ENCODE measurements at regions not wholly inside any gene's neighbourhood (a gene's known extent, or its start where the extent isn't known, plus 50 kb on each side); places are given as distances from the start of the nearest gene placed in this dataset.
"Not testable (repeated sequence)": the region's sequence is repeated elsewhere in the genome, so short reads cannot be mapped to it uniquely, and the experiment has no call there.

DNA sequence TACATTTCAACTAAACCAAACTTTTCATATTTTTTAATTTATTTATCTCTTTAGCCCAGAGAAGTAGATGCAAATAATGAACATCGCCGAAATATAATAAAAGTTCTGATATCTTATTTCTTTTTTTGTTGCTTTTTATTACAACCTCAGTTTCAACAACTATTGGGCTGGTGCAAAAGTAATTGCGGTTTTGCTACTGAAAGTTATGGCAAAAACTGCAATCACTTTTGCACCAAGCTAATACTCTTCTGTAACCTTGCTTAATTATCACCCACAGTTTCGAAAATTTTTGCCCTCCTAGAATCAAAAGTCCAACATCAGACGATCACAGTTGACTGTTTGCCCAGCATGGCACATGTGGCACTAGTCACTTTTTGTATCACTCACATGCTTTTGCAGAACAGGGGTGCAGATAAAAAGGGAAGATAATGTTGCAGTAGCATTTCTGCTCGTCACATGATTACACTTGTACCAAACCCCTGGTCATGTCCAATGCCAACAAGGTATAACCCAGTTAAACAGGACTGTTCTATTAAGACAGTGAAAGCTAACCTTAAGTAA, 242.4 kb upstream of the GALNT5 start:
- TF ChIP-seq CTCF (IDR thresholded peaks at IDR 0.05; ENCODE audit: insufficient read depth, low read length, poor library complexity, severe bottlenecking): no peak
- no peaks in the 10 kb centered on the region for H3K36me3 ChIP-seq (ENCODE audit: control insufficient read depth, insufficient read depth, low read length)
- H3K4me3 ChIP-seq (replicated peaks; ENCODE audit: low read depth, low read length): no peak overlapping the region
- no peaks in the 10 kb centered on the region for H3K27me3 ChIP-seq (replicated peaks; ENCODE audit: control insufficient read depth, insufficient read depth, low read length)
- no peak for DNase-seq (ENCODE audit: extremely low read depth, insufficient read length)

DNA sequence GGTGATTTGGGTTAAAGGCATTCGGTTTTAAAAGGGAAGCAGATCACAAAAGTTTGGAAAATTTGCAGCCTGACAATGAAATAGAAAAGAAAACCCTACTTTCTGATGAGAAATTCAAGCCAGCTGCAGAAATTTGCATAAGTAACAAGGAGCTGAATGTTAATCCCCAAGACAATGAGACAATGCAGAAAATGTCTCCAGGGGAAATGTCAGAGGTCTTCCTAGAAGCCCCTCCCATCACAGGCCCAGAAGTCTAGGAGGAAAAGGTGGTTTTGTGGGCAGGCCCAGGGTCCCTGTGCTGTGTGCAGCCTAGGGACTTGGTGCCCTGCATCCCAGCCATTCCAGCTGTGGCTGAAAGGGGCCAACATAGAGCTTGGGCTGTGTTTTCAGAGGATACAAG, 234.2 kb upstream of the GALNT5 start:
- H3K4me3 ChIP-seq (replicated peaks; ENCODE audit: low read depth, low read length); H3K36me3 ChIP-seq (ENCODE audit: control insufficient read depth, insufficient read depth, low read length); DNase-seq (ENCODE audit: extremely low read depth, insufficient read length); H3K27me3 ChIP-seq (replicated peaks; ENCODE audit: control insufficient read depth, insufficient read depth, low read length): not testable (repeated sequence)

GRCh38 chr2:157024129-157024528, 233.4 kb upstream of the GALNT5 start:
- H3K36me3 ChIP-seq (ENCODE audit: control insufficient read depth, insufficient read depth, low read length): no peaks in the 10 kb centered on the region
- H3K27me3 ChIP-seq (replicated peaks; ENCODE audit: control insufficient read depth, insufficient read depth, low read length): no peaks in the 10 kb centered on the region
- DNase-seq (ENCODE audit: extremely low read depth, insufficient read length): no peak
- H3K4me3 ChIP-seq (replicated peaks; ENCODE audit: low read depth, low read length): no peak overlapping the region
- no peak for TF ChIP-seq CTCF (IDR thresholded peaks at IDR 0.05; ENCODE audit: insufficient read depth, low read length, poor library complexity, severe bottlenecking)

GRCh38 chr2:157032017-157032416, 225.5 kb upstream of the GALNT5 start:
- no peaks in the 10 kb centered on the region for H3K36me3 ChIP-seq (ENCODE audit: control insufficient read depth, insufficient read depth, low read length)
- DNase-seq (ENCODE audit: extremely low read depth, insufficient read length): no peak
- H3K4me3 ChIP-seq (replicated peaks; ENCODE audit: low read depth, low read length): no peak overlapping the region
- H3K27me3 ChIP-seq (replicated peaks; ENCODE audit: control insufficient read depth, insufficient read depth, low read length): no peaks in the 10 kb centered on the region
- no peak for TF ChIP-seq CTCF (IDR thresholded peaks at IDR 0.05; ENCODE audit: insufficient read depth, low read length, poor library complexity, severe bottlenecking)

GRCh38 chr2:157036726-157037125, 220.8 kb upstream of the GALNT5 start:
- H3K27me3 ChIP-seq (replicated peaks; ENCODE audit: control insufficient read depth, insufficient read depth, low read length): no peaks in the 10 kb centered on the region
- no peak for TF ChIP-seq CTCF (IDR thresholded peaks at IDR 0.05; ENCODE audit: insufficient read depth, low read length, poor library complexity, severe bottlenecking)
- DNase-seq (ENCODE audit: extremely low read depth, insufficient read length): no peak
- no peak overlapping the region for H3K4me3 ChIP-seq (replicated peaks; ENCODE audit: low read depth, low read length)
- no peaks in the 10 kb centered on the region for H3K36me3 ChIP-seq (ENCODE audit: control insufficient read depth, insufficient read depth, low read length)

- DNase-seq (ENCODE audit: extremely low read depth, insufficient read length): no peak
- H3K4me3 ChIP-seq (replicated peaks; ENCODE audit: low read depth, low read length): no peak overlapping the region
- TF ChIP-seq CTCF (IDR thresholded peaks at IDR 0.05; ENCODE audit: insufficient read depth, low read length, poor library complexity, severe bottlenecking): no peak
- H3K27me3 ChIP-seq (replicated peaks; ENCODE audit: control insufficient read depth, insufficient read depth, low read length): no peaks in the 10 kb centered on the region
- H3K36me3 ChIP-seq (ENCODE audit: control insufficient read depth, insufficient read depth, low read length): no peaks in the 10 kb centered on the region
Observed at GRCh38 chr2:157043786-157044185, 213.7 kb upstream of the GALNT5 start.

All from GM06990 (cell line).